Stimulated activated CD4-positive, alpha-beta T cell treated with anti-CD3 and anti-CD28 coated beads, Interleukin-4, amount 100 ng/mL, for 24 hours (primary cell): ENCODE measurements at regions not wholly inside any gene's neighbourhood (a gene's known extent, or its start where the extent isn't known, plus 50 kb on each side); places are given as distances from the start of the nearest gene placed in this dataset.

Experiments
- DNase-seq: peaks from one replicate; pipeline ENCODE4 v3.0.0-alpha.2; 2020

DNA sequence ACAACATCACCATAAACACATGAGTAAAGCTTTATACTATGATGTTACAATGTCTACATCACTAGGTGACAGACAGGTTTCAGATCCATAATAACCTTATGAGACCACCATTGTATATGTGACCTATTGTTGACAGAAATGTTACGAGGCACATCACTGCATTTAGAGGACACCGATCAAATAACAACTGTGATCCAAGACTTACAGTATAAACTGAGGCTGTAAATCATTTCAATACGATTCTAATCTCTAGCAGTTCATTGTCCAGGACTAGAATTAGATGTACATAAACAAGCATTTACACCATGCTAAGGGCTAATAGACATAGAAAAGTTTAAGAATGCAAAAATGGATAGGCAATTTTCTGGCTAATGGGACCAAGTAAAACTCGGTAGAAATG is 491.9 kb upstream of the ROBO1 start:
- no peak for DNase-seq

DNA sequence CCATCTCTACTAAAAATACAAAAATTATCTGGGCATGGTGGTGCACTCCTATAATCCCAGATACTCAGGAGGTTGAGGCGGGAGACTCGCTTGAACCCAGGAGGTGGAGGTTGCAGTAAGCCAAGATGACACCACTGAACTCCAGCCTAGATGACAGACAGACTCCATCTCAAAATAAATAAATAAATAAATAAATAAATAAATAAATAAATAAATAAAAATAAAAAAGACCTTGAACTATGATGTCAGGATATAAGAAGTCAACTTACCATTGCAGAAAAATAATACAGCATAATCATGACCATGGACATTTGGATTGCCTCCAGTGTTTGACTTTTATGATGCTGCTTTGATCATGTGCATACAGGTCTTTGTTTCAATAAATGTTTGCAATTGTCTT is 484.3 kb upstream of the ROBO1 start:
- no peak for DNase-seq

DNA sequence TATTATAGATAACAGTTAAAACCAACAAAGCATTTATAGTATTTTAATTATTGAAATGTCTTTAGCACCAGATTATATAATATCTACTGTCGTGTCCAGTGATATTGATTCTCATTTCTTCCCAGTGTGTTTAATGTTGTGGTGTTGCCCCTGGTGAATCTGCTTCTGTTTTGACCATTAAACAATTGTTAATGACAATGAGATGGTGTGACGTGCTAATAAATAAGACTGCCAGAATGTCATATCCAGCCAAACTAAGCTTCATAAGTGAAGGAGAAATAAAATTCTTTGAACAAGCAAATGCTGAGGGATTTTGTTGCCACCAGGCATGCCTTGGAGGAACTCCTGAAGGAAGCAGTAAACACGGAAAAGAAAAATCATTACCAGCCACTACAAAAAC is 480.0 kb upstream of the ROBO1 start:
- DNase-seq: no peak

- DNase-seq: no peak
Observed at GRCh38 chr3:80244390-80244789, 476.6 kb upstream of the ROBO1 start.

- DNase-seq: no peak
Observed at GRCh38 chr3:80241791-80242190, 474.0 kb upstream of the ROBO1 start.

- no peak for DNase-seq
Observed at GRCh38 chr3:80239301-80239700, 471.5 kb upstream of the ROBO1 start.

- DNase-seq: no peak
Observed at GRCh38 chr3:80238606-80239005, 470.8 kb upstream of the ROBO1 start.

- DNase-seq: no peak
Observed at GRCh38 chr3:80238152-80238551, 470.4 kb upstream of the ROBO1 start.

- DNase-seq: no peak
Observed at GRCh38 chr3:80234706-80235105, 466.9 kb upstream of the ROBO1 start.

DNA sequence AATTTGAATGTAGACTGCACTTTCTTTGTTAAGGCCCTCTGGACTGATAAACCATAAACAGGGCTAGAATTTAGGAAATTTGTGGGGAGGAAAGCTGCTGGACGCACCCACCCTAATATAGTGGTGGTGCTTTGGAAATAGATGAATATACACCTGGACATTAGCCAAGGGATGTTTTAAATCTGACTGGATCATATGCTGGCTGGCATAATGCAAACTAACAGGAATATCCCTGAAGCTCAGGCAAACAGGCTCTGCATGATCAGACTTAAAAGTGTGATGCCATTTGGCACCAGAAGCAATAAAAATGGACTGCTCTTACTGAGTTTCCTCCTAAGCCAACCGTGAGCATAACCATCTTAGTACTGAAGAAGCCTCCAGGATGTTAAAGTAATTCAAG is 465.8 kb upstream of the ROBO1 start:
- DNase-seq: no peak

DNA sequence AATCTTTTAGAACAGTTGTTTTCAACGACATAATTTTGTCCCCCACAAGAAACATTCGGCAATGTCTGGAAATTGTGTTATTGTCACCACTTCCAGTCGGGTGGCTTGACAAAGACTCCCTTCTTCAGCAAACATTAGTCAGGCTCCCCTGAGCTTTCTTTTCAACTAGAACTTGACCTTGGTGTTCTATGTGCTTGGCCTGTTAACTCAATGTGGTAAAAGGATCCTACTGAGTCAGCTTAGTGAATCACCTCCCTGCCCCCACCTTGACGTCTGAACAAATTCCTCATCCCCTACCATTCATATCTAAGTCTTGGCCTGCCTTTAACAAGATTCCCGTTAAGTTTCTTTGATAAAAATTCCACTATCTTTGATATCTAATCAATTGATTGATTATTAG is 465.0 kb upstream of the ROBO1 start:
- no peak for DNase-seq

DNA sequence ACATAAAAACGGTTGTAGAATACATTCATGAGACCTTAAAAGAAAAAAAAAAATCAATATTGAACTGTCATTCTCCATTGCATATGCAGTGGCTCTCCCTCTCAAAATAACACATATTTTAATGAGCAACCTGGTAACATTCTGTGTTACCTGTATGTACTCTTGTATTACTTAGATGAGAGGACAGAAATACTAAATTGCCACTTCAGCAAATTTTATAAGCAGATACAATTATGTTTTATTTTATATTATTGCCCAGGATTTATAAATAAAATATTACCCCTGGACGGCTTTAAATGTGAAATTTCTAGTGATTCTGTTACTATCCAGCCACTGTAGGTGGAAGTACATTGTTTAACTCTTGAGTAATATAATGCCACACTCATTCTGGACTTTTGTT is 463.2 kb upstream of the ROBO1 start:
- DNase-seq: no peak

- no peak for DNase-seq
Observed at GRCh38 chr3:80227216-80227615, 459.4 kb upstream of the ROBO1 start.

DNA sequence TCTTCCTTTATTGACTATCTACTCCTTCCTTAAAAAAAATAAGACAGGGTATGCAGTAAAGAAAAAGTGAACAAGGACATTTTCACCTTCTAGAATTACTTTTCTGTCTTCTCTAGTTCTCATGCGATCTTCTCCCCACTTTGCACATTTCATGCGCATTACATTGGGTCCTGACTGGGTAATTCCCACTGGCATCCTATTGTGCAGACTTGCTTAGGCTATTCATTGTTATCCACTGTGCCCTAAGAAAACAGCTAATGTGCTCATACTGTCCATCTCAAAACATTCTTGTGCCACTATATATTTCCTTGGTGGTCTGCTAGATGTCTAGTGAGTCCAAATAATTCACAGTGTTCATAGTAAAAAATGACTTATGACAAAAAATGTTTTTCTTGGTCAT is 447.4 kb upstream of the ROBO1 start:
- no peak for DNase-seq

GRCh38 chr3:80213086-80213485 is 445.3 kb upstream of the ROBO1 start:
- DNase-seq: no peak

GRCh38 chr3:80192936-80193335 is 425.1 kb upstream of the ROBO1 start:
- DNase-seq: no peak

GRCh38 chr3:80190051-80190450 is 422.3 kb upstream of the ROBO1 start:
- no peak for DNase-seq

- DNase-seq: no peak
Observed at GRCh38 chr3:80187981-80188380, 420.2 kb upstream of the ROBO1 start.

- no peak for DNase-seq
Observed at GRCh38 chr3:80159990-80160506, 392.2 kb upstream of the ROBO1 start.

GRCh38 chr3:80158332-80158731 is 390.5 kb upstream of the ROBO1 start:
- DNase-seq: no peak

DNA sequence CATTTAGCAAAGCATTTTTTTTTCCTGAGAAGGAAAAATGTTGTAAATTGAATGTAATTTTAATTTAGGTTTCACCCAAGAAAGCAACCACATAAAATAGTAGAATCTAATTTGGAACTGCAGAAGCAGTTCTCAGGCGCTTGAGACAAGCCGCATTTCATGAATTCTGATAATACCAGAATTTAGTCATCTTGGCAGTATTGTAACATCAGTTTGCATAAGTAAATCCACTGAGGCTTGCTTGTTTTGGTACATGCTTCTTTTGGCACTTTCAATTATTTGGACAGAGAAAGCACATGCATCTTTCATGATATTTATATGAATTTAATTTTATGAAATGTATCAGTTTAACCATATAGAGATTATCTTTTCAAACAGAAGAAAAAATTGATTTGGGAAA is 389.7 kb upstream of the ROBO1 start:
- no peak for DNase-seq

GRCh38 chr3:80152692-80153091 is 384.9 kb upstream of the ROBO1 start:
- DNase-seq: no peak

GRCh38 chr3:80142714-80143113 is 374.9 kb upstream of the ROBO1 start:
- no peak for DNase-seq

- no peak for DNase-seq
Observed at GRCh38 chr3:80141557-80141956, 373.8 kb upstream of the ROBO1 start.

- no peak for DNase-seq
Observed at GRCh38 chr3:80116281-80116680, 348.5 kb upstream of the ROBO1 start.

DNA sequence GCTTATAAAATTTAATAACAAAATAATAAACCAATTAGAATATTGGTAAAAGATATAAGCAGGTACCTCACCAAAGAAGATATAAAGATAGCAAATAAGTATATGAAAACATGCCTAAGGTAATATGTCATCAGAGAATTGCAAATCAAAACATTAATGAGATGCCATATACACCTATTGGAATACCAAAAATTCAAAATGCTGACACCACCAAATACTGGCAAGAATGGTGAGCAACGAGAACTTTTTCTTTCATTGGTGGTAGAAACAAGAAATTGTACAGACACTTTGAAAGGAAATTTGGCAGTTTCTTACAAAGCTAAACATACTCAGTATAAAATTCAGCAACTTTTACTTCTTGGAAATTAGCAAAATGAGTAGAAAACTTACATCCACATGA is 346.9 kb upstream of the ROBO1 start:
- no peak for DNase-seq
